SKM-1 treated with dmso at 0.1 percent for 144 hours (cell line): ENCODE measurements at regions not wholly inside any gene's neighbourhood (a gene's known extent, or its start where the extent isn't known, plus 50 kb on each side); places are given as distances from the start of the nearest gene placed in this dataset.
"Not testable (repeated sequence)": the region's sequence is repeated elsewhere in the genome, so short reads cannot be mapped to it uniquely, and the experiment has no call there.

ENCODE experiments used
- DNase-seq: peaks from one replicate; lab custom pipeline; 2025; ENCODE audit not compliant: unreplicated experiment; lab: John Stamatoyannopoulos, UW

- DNase-seq: no peak
These were observed 593.8 kb upstream of the NRSN1 start for GRCh38 chr6:23532227-23532626.

GRCh38 chr6:23533311-23533710 lies 592.7 kb upstream of the NRSN1 start:
- no peak for DNase-seq

- DNase-seq: no peak
These were observed 592.1 kb upstream of the NRSN1 start for GRCh38 chr6:23533944-23534343.

DNA sequence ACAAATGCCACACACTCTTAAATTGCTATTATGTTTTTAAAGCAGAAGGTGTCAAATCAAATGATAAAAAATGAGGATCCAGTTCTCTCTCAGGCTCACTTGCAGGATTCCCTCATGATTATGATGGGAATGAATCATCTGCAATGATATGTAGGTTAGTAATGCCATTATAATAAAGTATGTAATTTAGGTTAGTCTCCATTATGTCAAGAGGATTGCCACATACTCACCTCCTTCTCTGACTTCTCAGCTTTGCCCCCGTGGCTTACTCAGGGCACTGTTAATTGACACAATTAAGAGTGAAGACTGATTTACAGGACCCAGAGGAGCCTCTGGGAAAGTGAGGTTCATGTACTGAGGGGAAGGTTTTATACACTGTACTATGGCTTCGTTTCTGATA lies 591.7 kb upstream of the NRSN1 start:
- no peak for DNase-seq

DNA sequence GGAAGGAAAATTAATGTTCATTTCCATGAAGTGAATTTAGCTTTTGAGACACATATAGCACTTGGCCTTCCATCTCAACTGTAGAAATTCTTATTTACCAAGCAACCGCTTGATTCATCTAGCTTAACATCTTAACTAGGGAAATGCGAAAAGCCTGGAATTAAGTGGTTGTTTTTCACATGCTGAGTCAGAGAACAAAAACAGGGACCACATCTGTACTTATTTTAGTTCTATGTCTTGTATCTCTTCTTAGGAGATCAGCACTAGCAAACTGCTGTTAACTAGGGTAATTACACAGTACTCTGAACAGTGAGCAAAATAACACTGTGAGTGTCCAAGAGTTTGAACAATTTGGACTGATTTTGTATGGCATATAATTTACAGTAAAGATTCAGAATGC lies 590.9 kb upstream of the NRSN1 start:
- DNase-seq: no peak

DNA sequence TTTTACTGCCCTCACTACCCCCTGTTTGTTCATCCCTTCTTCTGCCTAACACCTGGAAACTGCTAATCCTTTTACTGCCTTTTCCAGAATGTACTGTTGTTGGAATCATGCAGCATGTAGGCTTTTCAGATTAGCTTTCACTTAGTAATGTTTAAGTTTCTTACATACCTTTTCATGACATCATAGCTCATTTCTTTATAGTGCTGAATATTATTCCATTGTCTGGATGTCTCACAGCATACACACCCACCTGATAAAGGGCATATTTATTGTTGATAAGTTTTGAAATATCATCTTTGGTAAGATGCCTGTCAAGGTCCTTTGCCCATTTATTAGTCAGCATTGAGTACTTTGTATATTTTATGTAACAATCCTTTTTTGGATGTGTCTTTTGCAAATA lies 588.2 kb upstream of the NRSN1 start:
- no peak for DNase-seq

DNA sequence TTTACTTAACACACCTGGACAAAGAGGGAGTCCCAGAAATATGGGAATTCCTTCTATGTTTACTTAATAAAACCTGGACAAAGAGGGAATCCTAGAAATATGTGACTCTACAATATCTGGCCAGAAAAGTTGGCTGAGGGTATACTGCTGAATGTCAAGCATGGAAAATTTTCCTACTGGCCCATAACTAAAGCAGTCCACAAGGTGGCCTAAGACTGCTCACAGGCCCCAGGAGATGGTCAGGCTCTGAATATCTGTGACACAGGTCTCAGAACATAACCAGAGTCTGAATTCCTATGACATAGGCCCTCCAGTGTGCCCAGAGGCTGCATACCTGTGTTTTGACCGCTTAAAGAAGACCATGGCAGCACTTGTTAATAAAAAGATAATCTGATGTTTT lies 578.2 kb upstream of the NRSN1 start:
- no peak for DNase-seq

- DNase-seq: not testable (repeated sequence)
These were observed 571.1 kb upstream of the NRSN1 start for GRCh38 chr6:23554953-23555352.

DNA sequence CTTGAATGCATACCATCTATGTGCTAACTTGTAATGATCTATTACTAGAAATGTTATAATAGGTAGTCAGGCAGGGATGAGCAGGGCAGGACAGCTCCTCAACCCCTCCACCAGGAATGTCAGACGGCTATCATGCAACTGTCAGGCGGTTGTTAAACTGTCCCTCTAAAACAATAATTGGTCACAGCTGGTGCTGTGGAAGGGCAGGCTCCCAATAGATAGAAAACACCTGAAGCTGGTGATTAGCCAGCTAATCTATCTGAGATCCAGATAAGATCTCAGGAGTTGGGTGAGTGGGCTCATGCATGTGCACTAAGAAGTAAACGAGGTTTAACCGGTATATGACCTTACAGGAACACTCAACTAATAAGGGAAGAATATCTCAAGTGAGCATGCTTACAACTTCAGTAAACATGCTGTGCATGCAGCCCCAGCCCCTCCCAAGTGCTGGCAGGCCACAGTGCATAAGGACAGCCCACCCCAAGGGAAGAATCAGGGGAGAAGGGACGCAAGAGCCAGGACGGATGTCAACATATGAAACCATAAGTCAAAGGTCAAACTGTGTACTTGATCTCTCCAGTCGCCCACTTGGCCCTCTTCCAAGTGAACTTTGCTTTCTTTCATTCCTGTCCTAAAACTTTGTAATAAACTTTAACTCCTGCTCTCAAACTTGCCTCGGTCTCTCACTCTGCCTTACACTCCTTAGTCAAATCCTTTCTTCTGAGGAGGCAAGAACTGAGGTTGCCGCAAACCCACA lies 566.2 kb upstream of the NRSN1 start:
- no peak for DNase-seq

DNA sequence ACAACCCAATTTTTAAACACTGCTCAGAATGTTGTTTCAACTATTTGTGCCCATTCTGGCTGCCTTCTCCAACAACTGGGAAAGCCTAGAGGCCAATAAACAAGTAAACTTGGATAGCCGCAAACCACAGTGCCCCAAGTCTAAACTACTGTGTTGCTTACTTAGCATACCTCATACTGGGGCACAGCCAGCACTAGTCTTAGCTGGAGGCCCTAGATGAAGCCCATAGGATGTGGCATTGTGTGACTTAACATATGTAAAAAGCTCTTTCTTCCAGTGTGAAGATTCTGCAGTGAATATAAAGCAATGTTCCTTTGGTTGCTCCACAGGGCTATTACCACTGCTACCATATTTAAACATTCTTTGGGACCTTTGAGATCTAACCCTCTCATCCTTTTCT lies 564.3 kb upstream of the NRSN1 start:
- no peak for DNase-seq

DNA sequence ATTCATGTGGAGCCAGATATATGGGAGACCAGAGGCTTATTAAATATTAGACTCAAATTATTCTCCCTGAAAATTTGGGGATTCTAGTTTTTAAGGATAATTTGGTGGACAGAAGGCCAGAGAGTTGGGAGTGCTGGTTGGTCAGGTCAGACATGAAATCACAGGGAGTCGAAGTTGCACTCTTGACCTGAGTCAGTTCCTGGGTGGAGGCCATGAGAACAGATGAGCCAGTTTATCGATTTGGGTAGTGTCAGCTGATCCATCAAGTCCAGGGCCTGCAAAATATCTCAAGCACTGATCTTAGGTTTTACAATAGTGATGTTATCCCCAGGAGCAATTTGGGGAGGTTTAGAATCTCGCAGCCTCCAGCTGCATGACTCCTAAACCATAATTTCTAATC lies 563.5 kb upstream of the NRSN1 start:
- DNase-seq: no peak

DNA sequence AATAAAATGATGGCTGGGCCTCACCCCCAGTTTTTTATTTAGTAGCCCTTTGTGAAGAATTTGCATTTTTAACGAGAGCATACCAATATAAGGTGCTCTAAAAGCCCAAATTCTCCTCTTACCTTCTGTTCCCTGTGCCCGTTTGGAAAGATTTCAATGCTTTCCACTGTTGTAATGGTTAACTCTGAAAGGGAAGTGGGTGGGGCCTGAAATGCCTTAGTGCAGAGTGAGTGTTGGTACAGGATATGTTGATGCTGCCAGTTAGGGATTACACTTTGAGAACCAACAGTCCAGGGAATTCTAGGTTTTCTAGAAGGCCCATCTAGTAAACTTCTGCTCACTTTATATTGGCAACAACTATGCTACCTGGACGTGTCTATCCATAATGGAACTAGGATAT lies 562.7 kb upstream of the NRSN1 start:
- DNase-seq: no peak

DNA sequence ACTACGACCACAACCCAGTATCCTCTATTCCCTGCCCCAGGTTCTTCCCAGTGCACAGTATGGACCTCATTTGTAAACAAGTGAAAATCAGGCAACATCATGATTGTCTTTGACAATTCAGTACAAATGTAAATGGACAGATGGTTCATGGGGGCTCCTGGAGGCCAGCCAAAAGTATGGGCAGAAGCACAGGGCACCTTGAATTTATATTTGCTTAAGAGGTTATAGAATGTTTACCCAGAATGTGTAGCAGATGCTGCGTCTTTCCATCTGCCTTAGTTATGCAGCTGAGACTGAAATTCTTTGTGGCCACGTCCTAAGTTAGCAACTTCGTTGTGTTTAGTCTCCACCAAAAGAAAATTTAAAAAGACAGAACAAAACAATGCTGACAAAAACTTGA lies 559.6 kb upstream of the NRSN1 start:
- no peak for DNase-seq

- no peak for DNase-seq
These were observed 557.7 kb upstream of the NRSN1 start for GRCh38 chr6:23568292-23568691.

DNA sequence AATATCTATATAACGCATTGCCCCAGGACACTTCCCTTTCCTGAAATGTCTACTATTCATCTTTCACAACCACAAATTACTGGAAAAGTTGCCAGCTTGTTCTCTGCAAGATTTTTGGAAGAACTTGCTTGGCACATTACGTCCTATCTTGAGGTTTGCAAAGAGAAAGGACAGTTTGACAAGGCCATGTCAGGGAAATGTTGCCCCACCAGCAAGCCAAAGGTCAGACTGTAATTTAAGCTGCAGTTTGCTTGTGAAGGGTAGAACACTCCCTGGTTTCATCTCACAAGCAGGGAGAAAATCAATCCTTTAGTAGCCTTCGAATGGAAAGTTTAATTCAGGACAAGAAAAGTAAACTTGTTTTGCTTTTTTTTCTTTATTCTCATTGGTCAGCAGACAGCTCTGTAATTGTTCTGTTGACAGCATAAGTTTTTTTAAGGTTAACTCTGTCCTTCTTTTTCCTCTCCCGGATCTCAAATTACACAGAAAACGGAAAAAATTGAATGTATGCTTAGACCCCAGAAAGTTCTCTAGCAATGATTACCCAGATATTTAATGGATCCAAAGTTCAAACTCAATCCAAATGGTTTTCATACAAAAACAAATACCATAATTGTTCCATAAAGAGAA lies 541.8 kb upstream of the NRSN1 start:
- no peak for DNase-seq

- no peak for DNase-seq
These were observed 538.4 kb upstream of the NRSN1 start for GRCh38 chr6:23587582-23587981.

DNA sequence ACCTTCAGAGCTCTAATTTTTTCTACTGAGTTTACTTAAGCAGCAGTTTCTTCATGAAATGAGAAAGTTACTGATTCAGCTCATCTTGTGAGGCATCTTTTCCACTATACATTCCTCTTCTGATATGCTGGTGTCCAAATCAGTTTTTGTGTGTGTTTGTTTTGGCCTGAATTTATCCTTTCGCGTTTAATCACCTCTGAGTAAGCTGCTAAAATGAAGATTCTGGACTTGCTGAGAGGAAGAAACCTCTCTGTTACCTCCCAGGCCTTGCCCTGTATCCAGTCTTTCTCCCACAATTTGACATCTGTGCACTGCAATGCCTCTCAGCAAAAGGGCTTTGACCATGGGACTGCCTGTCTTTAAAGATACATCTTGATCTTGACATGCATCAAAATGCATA lies 536.2 kb upstream of the NRSN1 start:
- DNase-seq: no peak

DNA sequence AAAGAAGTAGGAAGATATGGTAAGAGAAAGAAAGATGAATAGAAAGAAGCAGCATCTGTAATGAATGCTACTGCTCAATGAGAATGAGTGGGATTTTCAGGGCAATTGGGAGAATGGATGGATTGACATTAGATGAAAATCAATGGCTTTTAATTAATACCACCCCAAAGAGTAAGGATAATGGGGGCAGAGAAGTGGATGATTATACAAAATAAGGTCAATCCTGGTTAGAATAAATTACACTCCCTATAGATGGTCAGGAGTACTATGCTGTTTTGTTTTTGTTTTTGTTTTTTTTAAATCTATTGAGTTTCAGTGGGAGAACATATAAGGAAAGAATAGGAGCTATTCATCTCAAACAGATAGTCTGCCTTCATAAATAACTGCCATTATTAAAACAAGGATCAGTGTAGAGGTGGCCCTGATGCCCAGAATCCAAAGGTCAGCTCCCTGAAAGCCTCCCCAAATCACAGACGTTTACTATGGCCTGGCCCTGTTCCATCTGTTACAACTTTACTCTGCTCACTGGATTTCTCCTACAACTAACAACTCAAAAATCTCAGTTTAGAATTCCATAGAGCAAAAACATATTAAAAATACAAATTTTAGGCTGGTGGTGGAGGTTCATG lies 535.4 kb upstream of the NRSN1 start:
- no peak for DNase-seq

DNA sequence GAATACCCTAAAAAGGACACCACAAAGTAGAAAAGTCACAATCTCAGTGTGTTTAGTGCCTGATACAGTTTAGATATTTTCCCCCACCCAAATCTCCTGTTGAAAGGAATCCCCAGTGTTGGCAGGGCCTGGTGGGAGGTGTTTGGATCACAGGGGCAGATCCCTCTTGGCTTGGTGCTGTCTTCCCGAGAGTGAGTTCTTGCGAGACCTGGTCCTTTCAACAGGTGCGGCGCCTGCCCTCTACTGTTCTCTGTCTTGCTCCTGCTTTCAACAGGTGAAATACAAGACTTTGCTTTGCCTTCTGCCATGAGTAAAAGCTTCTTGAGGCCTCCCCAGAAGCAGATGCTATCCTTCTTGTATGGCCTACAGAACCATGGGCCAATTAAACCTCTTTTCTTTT lies 534.3 kb upstream of the NRSN1 start:
- DNase-seq: no peak

DNA sequence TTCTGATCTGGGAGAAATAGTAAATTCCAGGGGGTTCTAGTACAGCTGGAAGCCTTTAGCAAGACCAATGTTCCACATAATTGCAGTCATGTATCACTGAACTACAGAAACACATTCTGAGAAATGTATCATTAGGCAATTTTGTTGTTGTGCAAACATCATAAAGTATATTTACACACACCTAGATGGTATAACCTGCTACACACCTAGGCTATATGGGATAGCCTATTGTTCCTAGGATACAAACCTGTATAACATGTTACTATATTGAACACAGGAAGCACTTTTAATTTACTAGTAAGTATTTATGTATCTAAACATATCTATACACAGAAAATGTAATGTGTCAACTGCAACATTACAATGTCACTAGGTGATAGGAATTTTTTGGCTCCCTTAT lies 525.9 kb upstream of the NRSN1 start:
- no peak for DNase-seq

- DNase-seq: no peak
These were observed 524.1 kb upstream of the NRSN1 start for GRCh38 chr6:23601811-23602345.

- no peak for DNase-seq
These were observed 517.0 kb upstream of the NRSN1 start for GRCh38 chr6:23608931-23609435.
